ENCODE measurements at regions not wholly inside any gene's neighbourhood (a gene's known extent, or its start where the extent isn't known, plus 50 kb on each side); places are given as distances from the start of the nearest gene placed in this dataset.

- no peak for ATAC-seq
- H3K27me3 ChIP-seq (ENCODE audit: insufficient read depth in 3 of 3, low read length in 2 of 3), result peaks cover 0 to 40% (median 31%) of the 10 kb centered on the region in 3 donors
These were observed 55.5 kb upstream of the DLX4 start for GRCh38 chr17:49913226-49914095.

GRCh38 chr17:49914096-49914490, 54.9 kb upstream of the DLX4 start:
- no peak for TF ChIP-seq CTCF (IDR thresholded peaks at IDR 0.05)
- no peaks in the 10 kb centered on the region for H3K9me3 ChIP-seq
- intact Hi-C loops (cut with DNase I), result no loop called here
- H3K4me3 ChIP-seq, result no peak overlapping the region
- no peak overlapping the region for H3K27ac ChIP-seq
- peaks cover 0 to 35% (median 26%) of the 10 kb centered on the region in 3 donors for H3K27me3 ChIP-seq (ENCODE audit: insufficient read depth in 3 of 3, low read length in 2 of 3)
- H3K4me1 ChIP-seq, result no peaks in the 10 kb centered on the region
- ATAC-seq (no peak), DNase-seq (no peak)
- WGBS, 3 donors, result 33 to 48% (median 44%) methylated on average over 4 of the region's 4 CpGs
- H3K36me3 ChIP-seq (ENCODE audit: insufficient read depth in 1 of 2, low read depth in 1 of 2), result no peaks in the 10 kb centered on the region

More at GRCh38 chr17:49913226-49914095, 55.5 kb upstream of the DLX4 start:
- no peaks in the 10 kb centered on the region for H3K4me1 ChIP-seq
- TF ChIP-seq CTCF (IDR thresholded peaks at IDR 0.05), result no peak
- WGBS, 3 donors, result 79 to 83% (median 79%) methylated on average over 11 of the region's 11 CpGs
- intact Hi-C loops (cut with DNase I), result no loop called here
- no peak overlapping the region for H3K27ac ChIP-seq
- no peaks in the 10 kb centered on the region for H3K36me3 ChIP-seq (ENCODE audit: insufficient read depth in 1 of 2, low read depth in 1 of 2)
- no peak overlapping the region for H3K4me3 ChIP-seq
- no peak for DNase-seq
- H3K9me3 ChIP-seq, result no peaks in the 10 kb centered on the region

- peaks cover 0 to 29% (median 20%) of the 10 kb centered on the region in 3 donors for H3K27me3 ChIP-seq (ENCODE audit: insufficient read depth in 3 of 3, low read length in 2 of 3)
- H3K9me3 ChIP-seq, result no peaks in the 10 kb centered on the region
- no peak overlapping the region for H3K4me3 ChIP-seq
- intact Hi-C loops (cut with DNase I), result no loop called here
- ATAC-seq (no peak), DNase-seq (no peak)
- no peak for TF ChIP-seq CTCF (IDR thresholded peaks at IDR 0.05)
- 73 to 81% (median 78%) methylated on average over 4 of the region's 4 CpGs for WGBS, 3 donors
- no peaks in the 10 kb centered on the region for H3K4me1 ChIP-seq
- no peaks in the 10 kb centered on the region for H3K36me3 ChIP-seq (ENCODE audit: insufficient read depth in 1 of 2, low read depth in 1 of 2)
- no peak overlapping the region for H3K27ac ChIP-seq
These were observed 54.3 kb upstream of the DLX4 start for GRCh38 chr17:49914664-49915063.

- no peak overlapping the region for H3K27ac ChIP-seq
- DNase-seq, result no peak
- no peaks in the 10 kb centered on the region for H3K9me3 ChIP-seq
- intact Hi-C loops (cut with DNase I), result no loop called here
- H3K4me1 ChIP-seq, result no peaks in the 10 kb centered on the region
- TF ChIP-seq CTCF (IDR thresholded peaks at IDR 0.05), result no peak
- H3K27me3 ChIP-seq (ENCODE audit: insufficient read depth in 3 of 3, low read length in 2 of 3), result peaks cover 0 to 23% (median 15%) of the 10 kb centered on the region in 3 donors
- H3K36me3 ChIP-seq (ENCODE audit: insufficient read depth in 1 of 2, low read depth in 1 of 2), result no peaks in the 10 kb centered on the region
- no peak overlapping the region for H3K4me3 ChIP-seq
- 41 to 52% (median 45%) methylated on average over 3 of the region's 3 CpGs for WGBS, 3 donors
- no peak for ATAC-seq
These were observed 53.7 kb upstream of the DLX4 start for GRCh38 chr17:49915260-49915659.
